ENCODE measurements at regions not wholly inside any gene's neighbourhood (a gene's known extent, or its start where the extent isn't known, plus 50 kb on each side); places are given as distances from the start of the nearest gene placed in this dataset.
A peak's percentile ranks its signal among the peaks of the same experiment; 100 is the strongest.

DNA sequence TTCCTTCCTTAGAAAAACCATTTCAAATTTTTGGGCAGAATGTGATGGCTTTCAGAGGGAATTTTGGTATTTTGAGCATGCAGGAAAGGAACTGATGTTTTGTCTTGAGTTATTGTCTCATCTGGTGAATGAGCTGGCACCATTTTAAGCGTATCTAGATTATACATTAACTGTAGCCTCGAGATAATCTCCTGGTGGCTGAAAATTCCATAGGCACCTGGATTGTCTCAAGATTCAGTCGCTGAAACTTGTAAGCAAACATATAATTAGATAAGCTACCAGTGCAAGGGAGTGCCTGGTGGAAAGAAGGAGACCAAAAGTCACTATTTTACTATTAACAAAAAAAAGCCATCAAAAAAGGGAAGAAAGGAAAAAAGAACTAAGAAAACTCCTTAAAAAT is 687.8 kb upstream of the DDX18 start:
- no peak for ATAC-seq
- Histone ChIP-seq H3K9me2 (ENCODE audit: insufficient read depth) (peaks cover 3% of the 10 kb centered on the region; the same call in 1 of the 2 replicates), H3K27ac (ENCODE audit: low read depth) (no peak overlapping the region), H3K79me2 (replicated peaks; ENCODE audit: insufficient read depth) (no peaks in the 10 kb centered on the region), H2AFZ (peak overlapping the region; percentile 30), H3K36me3 (ENCODE audit: insufficient read depth) (no peaks in the 10 kb centered on the region), H3K4me1 (ENCODE audit: insufficient read depth) (no peaks in the 10 kb centered on the region), H3K27me3 (ENCODE audit: insufficient read depth) (no peaks in the 10 kb centered on the region), H3F3A (replicated peaks; ENCODE audit: low read depth) (no peaks in the 10 kb centered on the region), H4K20me1 (replicated peaks; ENCODE audit: insufficient read depth) (no peaks in the 10 kb centered on the region), H3K4me3 (no peak overlapping the region), H3K4me2 (no peak overlapping the region)
- Mint-ChIP-seq H3K27ac (no peak overlapping the region), H3K27me3 (ENCODE audit: insufficient read depth, low read depth, poor library complexity) (peaks cover 4% of the 10 kb centered on the region), H3K36me3 (ENCODE audit: low read depth) (no peaks in the 10 kb centered on the region), H3K4me3 (no peak overlapping the region), H3K4me1 (peaks cover 4% of the 10 kb centered on the region; the same call in 2 of the 3 replicates), H3K9me3 (no peaks in the 10 kb centered on the region; the same call in 2 of the 3 replicates)
- DNase-seq (ENCODE audit: low spot score): no peak
- TF ChIP-seq JUNB (IDR thresholded peaks at IDR 0.05; ENCODE audit: unreplicated experiment) (no peak), EZH2 (IDR thresholded peaks at IDR 0.05; ENCODE audit: low read depth, unreplicated experiment) (no peak), EZH2phosphoT487 (IDR thresholded peaks at IDR 0.05; ENCODE audit: unreplicated experiment) (no peak), ZNF331 (CRISPR knock-in tag; IDR thresholded peaks at IDR 0.05; ENCODE audit: low read depth) (no peak), CREB1 (CRISPR knock-in tag; IDR thresholded peaks at IDR 0.05; ENCODE audit: low read depth) (no peak), POLR2AphosphoS5 (IDR thresholded peaks at IDR 0.05; ENCODE audit: low read depth) (no peak), NANOG (IDR thresholded peaks at IDR 0.05; ENCODE audit: borderline replicate concordance) (no peak), ZNF114 (CRISPR knock-in tag; IDR thresholded peaks at IDR 0.05) (no peak), STAT1 (IDR thresholded peaks at IDR 0.05; ENCODE audit: unreplicated experiment) (no peak)
- TF ChIP-seq, protein P1, sequence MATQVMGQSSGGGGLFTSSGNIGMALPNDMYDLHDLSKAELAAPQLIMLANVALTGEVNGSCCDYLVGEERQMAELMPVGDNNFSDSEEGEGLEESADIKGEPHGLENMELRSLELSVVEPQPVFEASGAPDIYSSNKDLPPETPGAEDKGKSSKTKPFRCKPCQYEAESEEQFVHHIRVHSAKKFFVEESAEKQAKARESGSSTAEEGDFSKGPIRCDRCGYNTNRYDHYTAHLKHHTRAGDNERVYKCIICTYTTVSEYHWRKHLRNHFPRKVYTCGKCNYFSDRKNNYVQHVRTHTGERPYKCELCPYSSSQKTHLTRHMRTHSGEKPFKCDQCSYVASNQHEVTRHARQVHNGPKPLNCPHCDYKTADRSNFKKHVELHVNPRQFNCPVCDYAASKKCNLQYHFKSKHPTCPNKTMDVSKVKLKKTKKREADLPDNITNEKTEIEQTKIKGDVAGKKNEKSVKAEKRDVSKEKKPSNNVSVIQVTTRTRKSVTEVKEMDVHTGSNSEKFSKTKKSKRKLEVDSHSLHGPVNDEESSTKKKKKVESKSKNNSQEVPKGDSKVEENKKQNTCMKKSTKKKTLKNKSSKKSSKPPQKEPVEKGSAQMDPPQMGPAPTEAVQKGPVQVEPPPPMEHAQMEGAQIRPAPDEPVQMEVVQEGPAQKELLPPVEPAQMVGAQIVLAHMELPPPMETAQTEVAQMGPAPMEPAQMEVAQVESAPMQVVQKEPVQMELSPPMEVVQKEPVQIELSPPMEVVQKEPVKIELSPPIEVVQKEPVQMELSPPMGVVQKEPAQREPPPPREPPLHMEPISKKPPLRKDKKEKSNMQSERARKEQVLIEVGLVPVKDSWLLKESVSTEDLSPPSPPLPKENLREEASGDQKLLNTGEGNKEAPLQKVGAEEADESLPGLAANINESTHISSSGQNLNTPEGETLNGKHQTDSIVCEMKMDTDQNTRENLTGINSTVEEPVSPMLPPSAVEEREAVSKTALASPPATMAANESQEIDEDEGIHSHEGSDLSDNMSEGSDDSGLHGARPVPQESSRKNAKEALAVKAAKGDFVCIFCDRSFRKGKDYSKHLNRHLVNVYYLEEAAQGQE (IDR thresholded peaks at IDR 0.05; ENCODE audit: unreplicated experiment): no peak
- TF ChIP-seq, protein P2, sequence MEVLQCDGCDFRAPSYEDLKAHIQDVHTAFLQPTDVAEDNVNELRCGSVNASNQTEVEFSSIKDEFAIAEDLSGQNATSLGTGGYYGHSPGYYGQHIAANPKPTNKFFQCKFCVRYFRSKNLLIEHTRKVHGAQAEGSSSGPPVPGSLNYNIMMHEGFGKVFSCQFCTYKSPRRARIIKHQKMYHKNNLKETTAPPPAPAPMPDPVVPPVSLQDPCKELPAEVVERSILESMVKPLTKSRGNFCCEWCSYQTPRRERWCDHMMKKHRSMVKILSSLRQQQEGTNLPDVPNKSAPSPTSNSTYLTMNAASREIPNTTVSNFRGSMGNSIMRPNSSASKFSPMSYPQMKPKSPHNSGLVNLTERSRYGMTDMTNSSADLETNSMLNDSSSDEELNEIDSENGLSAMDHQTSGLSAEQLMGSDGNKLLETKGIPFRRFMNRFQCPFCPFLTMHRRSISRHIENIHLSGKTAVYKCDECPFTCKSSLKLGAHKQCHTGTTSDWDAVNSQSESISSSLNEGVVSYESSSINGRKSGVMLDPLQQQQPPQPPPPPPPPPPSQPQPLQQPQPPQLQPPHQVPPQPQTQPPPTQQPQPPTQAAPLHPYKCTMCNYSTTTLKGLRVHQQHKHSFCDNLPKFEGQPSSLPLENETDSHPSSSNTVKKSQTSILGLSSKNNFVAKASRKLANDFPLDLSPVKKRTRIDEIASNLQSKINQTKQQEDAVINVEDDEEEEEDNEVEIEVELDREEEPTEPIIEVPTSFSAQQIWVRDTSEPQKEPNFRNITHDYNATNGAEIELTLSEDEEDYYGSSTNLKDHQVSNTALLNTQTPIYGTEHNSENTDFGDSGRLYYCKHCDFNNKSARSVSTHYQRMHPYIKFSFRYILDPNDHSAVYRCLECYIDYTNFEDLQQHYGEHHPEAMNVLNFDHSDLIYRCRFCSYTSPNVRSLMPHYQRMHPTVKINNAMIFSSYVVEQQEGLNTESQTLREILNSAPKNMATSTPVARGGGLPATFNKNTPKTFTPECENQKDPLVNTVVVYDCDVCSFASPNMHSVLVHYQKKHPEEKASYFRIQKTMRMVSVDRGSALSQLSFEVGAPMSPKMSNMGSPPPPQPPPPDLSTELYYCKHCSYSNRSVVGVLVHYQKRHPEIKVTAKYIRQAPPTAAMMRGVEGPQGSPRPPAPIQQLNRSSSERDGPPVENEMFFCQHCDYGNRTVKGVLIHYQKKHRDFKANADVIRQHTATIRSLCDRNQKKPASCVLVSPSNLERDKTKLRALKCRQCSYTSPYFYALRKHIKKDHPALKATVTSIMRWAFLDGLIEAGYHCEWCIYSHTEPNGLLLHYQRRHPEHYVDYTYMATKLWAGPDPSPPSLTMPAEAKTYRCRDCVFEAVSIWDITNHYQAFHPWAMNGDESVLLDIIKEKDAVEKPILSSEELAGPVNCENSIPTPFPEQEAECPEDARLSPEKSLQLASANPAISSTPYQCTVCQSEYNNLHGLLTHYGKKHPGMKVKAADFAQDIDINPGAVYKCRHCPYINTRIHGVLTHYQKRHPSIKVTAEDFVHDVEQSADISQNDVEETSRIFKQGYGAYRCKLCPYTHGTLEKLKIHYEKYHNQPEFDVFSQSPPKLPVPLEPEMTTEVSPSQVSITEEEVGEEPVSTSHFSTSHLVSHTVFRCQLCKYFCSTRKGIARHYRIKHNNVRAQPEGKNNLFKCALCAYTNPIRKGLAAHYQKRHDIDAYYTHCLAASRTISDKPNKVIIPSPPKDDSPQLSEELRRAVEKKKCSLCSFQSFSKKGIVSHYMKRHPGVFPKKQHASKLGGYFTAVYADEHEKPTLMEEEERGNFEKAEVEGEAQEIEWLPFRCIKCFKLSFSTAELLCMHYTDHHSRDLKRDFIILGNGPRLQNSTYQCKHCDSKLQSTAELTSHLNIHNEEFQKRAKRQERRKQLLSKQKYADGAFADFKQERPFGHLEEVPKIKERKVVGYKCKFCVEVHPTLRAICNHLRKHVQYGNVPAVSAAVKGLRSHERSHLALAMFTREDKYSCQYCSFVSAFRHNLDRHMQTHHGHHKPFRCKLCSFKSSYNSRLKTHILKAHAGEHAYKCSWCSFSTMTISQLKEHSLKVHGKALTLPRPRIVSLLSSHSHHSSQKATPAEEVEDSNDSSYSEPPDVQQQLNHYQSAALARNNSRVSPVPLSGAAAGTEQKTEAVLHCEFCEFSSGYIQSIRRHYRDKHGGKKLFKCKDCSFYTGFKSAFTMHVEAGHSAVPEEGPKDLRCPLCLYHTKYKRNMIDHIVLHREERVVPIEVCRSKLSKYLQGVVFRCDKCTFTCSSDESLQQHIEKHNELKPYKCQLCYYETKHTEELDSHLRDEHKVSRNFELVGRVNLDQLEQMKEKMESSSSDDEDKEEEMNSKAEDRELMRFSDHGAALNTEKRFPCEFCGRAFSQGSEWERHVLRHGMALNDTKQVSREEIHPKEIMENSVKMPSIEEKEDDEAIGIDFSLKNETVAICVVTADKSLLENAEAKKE (CRISPR knock-in tag; IDR thresholded peaks at IDR 0.05): no peak
- TF ChIP-seq, protein P3, sequence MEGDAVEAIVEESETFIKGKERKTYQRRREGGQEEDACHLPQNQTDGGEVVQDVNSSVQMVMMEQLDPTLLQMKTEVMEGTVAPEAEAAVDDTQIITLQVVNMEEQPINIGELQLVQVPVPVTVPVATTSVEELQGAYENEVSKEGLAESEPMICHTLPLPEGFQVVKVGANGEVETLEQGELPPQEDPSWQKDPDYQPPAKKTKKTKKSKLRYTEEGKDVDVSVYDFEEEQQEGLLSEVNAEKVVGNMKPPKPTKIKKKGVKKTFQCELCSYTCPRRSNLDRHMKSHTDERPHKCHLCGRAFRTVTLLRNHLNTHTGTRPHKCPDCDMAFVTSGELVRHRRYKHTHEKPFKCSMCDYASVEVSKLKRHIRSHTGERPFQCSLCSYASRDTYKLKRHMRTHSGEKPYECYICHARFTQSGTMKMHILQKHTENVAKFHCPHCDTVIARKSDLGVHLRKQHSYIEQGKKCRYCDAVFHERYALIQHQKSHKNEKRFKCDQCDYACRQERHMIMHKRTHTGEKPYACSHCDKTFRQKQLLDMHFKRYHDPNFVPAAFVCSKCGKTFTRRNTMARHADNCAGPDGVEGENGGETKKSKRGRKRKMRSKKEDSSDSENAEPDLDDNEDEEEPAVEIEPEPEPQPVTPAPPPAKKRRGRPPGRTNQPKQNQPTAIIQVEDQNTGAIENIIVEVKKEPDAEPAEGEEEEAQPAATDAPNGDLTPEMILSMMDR (conservative IDR thresholded peaks at IDR 0.05; ENCODE audit: low read depth in 2 of 2): no peak
- TF ChIP-seq, protein P4, sequence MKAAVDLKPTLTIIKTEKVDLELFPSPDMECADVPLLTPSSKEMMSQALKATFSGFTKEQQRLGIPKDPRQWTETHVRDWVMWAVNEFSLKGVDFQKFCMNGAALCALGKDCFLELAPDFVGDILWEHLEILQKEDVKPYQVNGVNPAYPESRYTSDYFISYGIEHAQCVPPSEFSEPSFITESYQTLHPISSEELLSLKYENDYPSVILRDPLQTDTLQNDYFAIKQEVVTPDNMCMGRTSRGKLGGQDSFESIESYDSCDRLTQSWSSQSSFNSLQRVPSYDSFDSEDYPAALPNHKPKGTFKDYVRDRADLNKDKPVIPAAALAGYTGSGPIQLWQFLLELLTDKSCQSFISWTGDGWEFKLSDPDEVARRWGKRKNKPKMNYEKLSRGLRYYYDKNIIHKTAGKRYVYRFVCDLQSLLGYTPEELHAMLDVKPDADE (IDR thresholded peaks at IDR 0.05): no peak
